Gastroesophageal sphincter (tissue), 3 donors: ENCODE measurements at regions not wholly inside any gene's neighbourhood (a gene's known extent, or its start where the extent isn't known, plus 50 kb on each side); places are given as distances from the start of the nearest gene placed in this dataset.

ENCODE experiments used
- CTCF ChIP-seq, 4 experiments: fragments of 200-600 bp in 2 of 4; fragments of 450-650 bp in 2 of 4; sonication (generic) in 1 of 4; IDR thresholded peaks; one replicate each; pipeline ENCODE4 v1.5.1; 2017 to 2019; ENCODE audit warnings: antibody characterized with exemption in 4 of 4, mild to moderate bottlenecking in 2 of 4, moderate library complexity in 2 of 4
- EP300 ChIP-seq: sonication (generic); formaldehyde crosslinking; IDR thresholded peaks from one replicate; pipeline ENCODE4 v1.6.1; 2017; ENCODE audit warnings: antibody characterized with exemption, mild to moderate bottlenecking

DNA sequence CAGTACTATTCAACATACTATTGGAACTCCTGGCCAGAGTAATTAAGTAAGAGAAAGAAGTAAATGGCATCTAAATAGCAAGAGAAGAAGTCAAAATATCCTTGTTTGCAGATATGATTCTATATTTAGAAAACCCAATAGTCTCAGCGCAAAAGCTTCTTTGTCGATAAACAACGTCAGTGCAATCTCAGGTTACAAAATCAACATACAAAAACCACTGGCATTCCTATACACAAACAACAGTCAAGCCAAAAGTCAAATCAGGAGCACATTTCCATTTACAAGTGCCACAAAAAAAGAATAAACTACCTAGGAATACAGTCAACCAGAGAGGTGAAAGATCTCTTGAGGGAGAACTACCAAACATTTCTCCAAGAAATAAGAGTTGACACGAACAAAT, 1901.9 kb upstream of the ACO1 start:
- TF ChIP-seq CTCF (IDR thresholded peaks at IDR 0.05): no peak
- TF ChIP-seq EP300: no peak
